Panc1 (cell line): ENCODE measurements at regions not wholly inside any gene's neighbourhood (a gene's known extent, or its start where the extent isn't known, plus 50 kb on each side); places are given as distances from the start of the nearest gene placed in this dataset.

ENCODE experiments used
- ATAC-seq: fragments of 200-7000 bp; cut with Tn5 transposase; 2 replicates; pipeline ENCODE4 v1.9.1; 2020; ENCODE audit warnings: mild to moderate bottlenecking, moderate library complexity
- BruUV-seq: library from RNA; stranded (reverse); fragments of 400-500 nt; replicated peaks from 2 replicates; lab custom pipeline; 2021; lab: Mats Ljungman, UMichigan
- CTCF ChIA-PET: fragments of 300-600 bp; sonication (Branson Sonifier 250); formaldehyde crosslinking; loops from one replicate; lab custom pipeline; 2022; ENCODE audit warnings: antibody characterized with exemption; lab: Charles Lee
- POLR2A ChIA-PET: fragments of 300-600 bp; sonication (Branson Sonifier 250); formaldehyde crosslinking; loops from one replicate; lab custom pipeline; 2022; ENCODE audit warnings: antibody characterized with exemption; lab: Charles Lee
- DNase-seq: peaks from one replicate; pipeline ENCODE4 v3.0.0-alpha.2; 2010; ENCODE audit warnings: low read depth, low spot score
- H3K27ac ChIP-seq: 2 replicates; pipeline ENCODE4 v1.5.1; 2011; ENCODE audit warnings: mild to moderate bottlenecking, low read length, inconsistent platforms
- H3K27me3 ChIP-seq: fragments of 200-500 bp; sonication (Bioruptor generic); 2 replicates; pipeline ENCODE4 v1.6.0; 2014; ENCODE audit warnings: low read length, inconsistent platforms; ENCODE audit not compliant: control insufficient read depth, insufficient read depth
- H3K36me3 ChIP-seq: fragments of 200-500 bp; sonication (Bioruptor generic); 2 replicates; pipeline ENCODE4 v1.5.1; 2014; ENCODE audit warnings: inconsistent platforms, mild to moderate bottlenecking, low read length, moderate library complexity; ENCODE audit not compliant: control insufficient read depth, insufficient read depth
- H3K4me1 ChIP-seq: 2 replicates; pipeline ENCODE4 v1.5.1; 2011; ENCODE audit warnings: inconsistent platforms, mild to moderate bottlenecking, low read length, moderate library complexity; ENCODE audit not compliant: control insufficient read depth, insufficient read depth
- H3K4me3 ChIP-seq, 2 experiments: 2 replicates each; pipeline ENCODE4 v1.5.1; 2011 to 2012; ENCODE audit warnings: low read depth in 2 of 2, low read length in 2 of 2, mild to moderate bottlenecking in 2 of 2, inconsistent platforms in 1 of 2, moderate library complexity in 1 of 2
- H3K9me3 ChIP-seq: fragments of 200-500 bp; sonication (Bioruptor generic); 2 replicates; pipeline ENCODE4 v1.5.1; 2014; ENCODE audit warnings: low read depth, mild to moderate bottlenecking, inconsistent platforms, low read length, moderate library complexity; ENCODE audit not compliant: control insufficient read depth, insufficient read depth
- POLR2AphosphoS5 ChIP-seq: IDR thresholded peaks from 2 replicates; pipeline ENCODE4 v1.6.1; 2012; ENCODE audit warnings: mild to moderate bottlenecking, low read depth, low read length, moderate library complexity
- SIN3A ChIP-seq: IDR thresholded peaks from 2 replicates; pipeline ENCODE4 v1.6.1; 2012; ENCODE audit warnings: low read depth, mild to moderate bottlenecking, low read length, moderate library complexity, borderline replicate concordance; ENCODE audit not compliant: insufficient read depth
- TCF7L2 ChIP-seq: IDR thresholded peaks from 2 replicates; pipeline ENCODE4 v1.6.1; 2011; ENCODE audit warnings: mild to moderate bottlenecking, low read depth, low read length, inconsistent platforms
- in situ Hi-C: cut with HindIII; loops from 2 replicates; pipeline ENCODE4 v1.10.0; 2016; ENCODE audit warnings: low sequenced_read_pairs, low pct_unique_long_range_greater_than_20kb
- intact Hi-C: fragments of 100-400 bp; cut with micrococcal nuclease; formaldehyde crosslinking; loops from one replicate; pipeline ENCODE4 v1.10.0; 2022; ENCODE audit not compliant: unreplicated experiment
- TF ChIP-seq, protein P1 (sequence below): fragments of 450-650 bp; IDR thresholded peaks from 2 replicates; pipeline ENCODE4 v1.5.1; 2017; ENCODE audit warnings: mild to moderate bottlenecking
- TF ChIP-seq, protein P2 (sequence below), 2 experiments: IDR thresholded peaks; 2 replicates each; pipeline ENCODE4 v1.6.1; 2011 to 2012; ENCODE audit warnings: low read depth in 2 of 2, control low read depth in 1 of 2, low read length in 1 of 2, mild to moderate bottlenecking in 1 of 2, moderate library complexity in 1 of 2; ENCODE audit not compliant: insufficient read depth in 1 of 2

DNA sequence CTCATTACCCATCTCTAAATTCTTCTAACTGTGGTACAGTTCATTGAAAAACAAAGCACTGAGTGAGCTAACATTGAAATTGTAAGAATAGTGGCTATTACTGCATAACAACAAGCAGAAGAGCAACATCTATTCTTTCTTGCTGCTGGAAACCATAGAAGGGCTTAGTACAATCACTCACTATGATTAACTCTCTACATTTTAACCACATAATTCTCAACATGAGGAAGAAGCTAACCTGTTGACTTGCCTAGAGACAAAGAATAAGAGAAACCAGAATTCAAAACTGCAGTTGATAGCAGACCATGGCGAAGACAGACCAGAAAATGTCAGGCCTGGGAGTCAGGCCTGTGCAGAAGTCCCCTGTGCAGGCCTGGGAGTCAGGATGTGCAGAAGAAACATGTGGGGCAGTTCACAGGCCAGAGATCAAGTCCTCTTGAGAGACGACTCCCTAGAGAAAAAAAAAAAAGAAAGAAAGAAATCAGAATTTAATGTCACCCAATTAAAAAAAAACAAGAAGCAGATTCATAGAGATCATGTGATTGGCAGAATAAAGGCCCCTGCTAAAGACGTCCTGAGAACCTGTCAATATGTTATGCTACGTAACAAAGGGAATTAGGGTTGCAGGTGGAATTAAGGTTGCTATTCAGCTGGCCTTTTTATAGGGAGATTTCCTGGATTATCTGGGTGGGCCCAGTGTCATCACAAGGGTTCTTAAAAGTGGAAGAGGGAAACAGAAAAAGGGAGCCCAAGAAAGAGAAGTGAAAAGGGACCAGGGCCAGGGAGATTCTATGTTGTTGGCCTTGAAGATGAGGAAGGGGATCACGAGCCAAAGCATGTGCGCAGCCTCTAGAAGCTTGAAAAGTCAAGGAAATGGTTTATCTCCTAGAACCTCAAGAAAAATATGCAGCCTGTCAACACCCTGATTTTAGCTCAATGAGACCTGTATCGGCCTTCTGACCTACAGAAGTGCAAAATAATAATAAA lies 94.9 kb downstream of the MRPL39 start:
- no TSS peak for BruUV-seq
- DNase-seq: no peak
- CTCF ChIA-PET: no interaction called here
- intact Hi-C loops: no loop called here
- Histone ChIP-seq H3K4me3 (no peak overlapping the region), H3K4me1 (no peaks in the 10 kb centered on the region), H3K9me3 (no peaks in the 10 kb centered on the region), H3K27me3 (no peaks in the 10 kb centered on the region), H3K27ac (no peak overlapping the region), H3K36me3 (no peaks in the 10 kb centered on the region)
- in situ Hi-C loops: no loop called here
- TF ChIP-seq, protein P1, sequence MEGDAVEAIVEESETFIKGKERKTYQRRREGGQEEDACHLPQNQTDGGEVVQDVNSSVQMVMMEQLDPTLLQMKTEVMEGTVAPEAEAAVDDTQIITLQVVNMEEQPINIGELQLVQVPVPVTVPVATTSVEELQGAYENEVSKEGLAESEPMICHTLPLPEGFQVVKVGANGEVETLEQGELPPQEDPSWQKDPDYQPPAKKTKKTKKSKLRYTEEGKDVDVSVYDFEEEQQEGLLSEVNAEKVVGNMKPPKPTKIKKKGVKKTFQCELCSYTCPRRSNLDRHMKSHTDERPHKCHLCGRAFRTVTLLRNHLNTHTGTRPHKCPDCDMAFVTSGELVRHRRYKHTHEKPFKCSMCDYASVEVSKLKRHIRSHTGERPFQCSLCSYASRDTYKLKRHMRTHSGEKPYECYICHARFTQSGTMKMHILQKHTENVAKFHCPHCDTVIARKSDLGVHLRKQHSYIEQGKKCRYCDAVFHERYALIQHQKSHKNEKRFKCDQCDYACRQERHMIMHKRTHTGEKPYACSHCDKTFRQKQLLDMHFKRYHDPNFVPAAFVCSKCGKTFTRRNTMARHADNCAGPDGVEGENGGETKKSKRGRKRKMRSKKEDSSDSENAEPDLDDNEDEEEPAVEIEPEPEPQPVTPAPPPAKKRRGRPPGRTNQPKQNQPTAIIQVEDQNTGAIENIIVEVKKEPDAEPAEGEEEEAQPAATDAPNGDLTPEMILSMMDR: no peak
- TF ChIP-seq SIN3A: no peak
- TF ChIP-seq TCF7L2: no peak
- TF ChIP-seq, protein P2, sequence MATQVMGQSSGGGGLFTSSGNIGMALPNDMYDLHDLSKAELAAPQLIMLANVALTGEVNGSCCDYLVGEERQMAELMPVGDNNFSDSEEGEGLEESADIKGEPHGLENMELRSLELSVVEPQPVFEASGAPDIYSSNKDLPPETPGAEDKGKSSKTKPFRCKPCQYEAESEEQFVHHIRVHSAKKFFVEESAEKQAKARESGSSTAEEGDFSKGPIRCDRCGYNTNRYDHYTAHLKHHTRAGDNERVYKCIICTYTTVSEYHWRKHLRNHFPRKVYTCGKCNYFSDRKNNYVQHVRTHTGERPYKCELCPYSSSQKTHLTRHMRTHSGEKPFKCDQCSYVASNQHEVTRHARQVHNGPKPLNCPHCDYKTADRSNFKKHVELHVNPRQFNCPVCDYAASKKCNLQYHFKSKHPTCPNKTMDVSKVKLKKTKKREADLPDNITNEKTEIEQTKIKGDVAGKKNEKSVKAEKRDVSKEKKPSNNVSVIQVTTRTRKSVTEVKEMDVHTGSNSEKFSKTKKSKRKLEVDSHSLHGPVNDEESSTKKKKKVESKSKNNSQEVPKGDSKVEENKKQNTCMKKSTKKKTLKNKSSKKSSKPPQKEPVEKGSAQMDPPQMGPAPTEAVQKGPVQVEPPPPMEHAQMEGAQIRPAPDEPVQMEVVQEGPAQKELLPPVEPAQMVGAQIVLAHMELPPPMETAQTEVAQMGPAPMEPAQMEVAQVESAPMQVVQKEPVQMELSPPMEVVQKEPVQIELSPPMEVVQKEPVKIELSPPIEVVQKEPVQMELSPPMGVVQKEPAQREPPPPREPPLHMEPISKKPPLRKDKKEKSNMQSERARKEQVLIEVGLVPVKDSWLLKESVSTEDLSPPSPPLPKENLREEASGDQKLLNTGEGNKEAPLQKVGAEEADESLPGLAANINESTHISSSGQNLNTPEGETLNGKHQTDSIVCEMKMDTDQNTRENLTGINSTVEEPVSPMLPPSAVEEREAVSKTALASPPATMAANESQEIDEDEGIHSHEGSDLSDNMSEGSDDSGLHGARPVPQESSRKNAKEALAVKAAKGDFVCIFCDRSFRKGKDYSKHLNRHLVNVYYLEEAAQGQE (IDR thresholded peaks at IDR 0.05; ENCODE audit: insufficient read depth in 1 of 2, low read depth in 2 of 2, low read length in 1 of 2): no peak
- no peak for TF ChIP-seq POLR2AphosphoS5
- ATAC-seq: no peak
- POLR2A ChIA-PET: interaction anchor here (0.7 kb wide), 1 partner anchor 223 kb away, joined by 3 read pairs; no protein-coding TSS in a partner anchor

DNA sequence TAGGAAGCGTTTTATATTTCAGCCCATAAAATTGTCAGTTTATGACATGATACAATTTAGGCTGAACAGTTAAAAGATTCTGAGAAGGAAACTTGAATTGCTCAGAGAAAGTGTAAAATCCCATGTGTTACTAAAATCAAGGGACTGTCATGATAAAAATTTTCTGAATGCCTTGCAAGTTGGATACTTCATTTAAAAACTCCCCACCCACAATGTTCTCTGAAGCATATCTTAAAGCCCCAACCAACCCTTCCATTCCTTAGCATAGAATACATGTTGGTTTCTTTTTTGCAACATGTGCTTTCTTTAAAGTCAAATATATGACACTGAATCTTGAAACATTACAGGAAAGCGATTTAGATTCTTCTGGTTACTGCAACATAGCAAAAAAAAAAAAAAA lies 97.4 kb downstream of the MRPL39 start:
- no peak for ATAC-seq
- no peaks in the 10 kb centered on the region for H3K27me3 ChIP-seq
- intact Hi-C loops: no loop called here
- no peaks in the 10 kb centered on the region for H3K36me3 ChIP-seq
- CTCF ChIA-PET: no interaction called here
- BruUV-seq: no TSS peak
- no peaks in the 10 kb centered on the region for H3K4me1 ChIP-seq
- in situ Hi-C loops: no loop called here
- TF ChIP-seq POLR2AphosphoS5: no peak
- no peak for TF ChIP-seq SIN3A
- TF ChIP-seq TCF7L2: no peak
- TF ChIP-seq, protein P1: no peak
- TF ChIP-seq, protein P2 (IDR thresholded peaks at IDR 0.05; ENCODE audit: insufficient read depth in 1 of 2, low read depth in 2 of 2, low read length in 1 of 2): no peak
- no peak overlapping the region for H3K27ac ChIP-seq
- H3K4me3 ChIP-seq: no peak overlapping the region
- no peak for DNase-seq
- H3K9me3 ChIP-seq: no peaks in the 10 kb centered on the region
- POLR2A ChIA-PET: no interaction called here
